OCI-LY7 (cell line): ENCODE measurements at regions not wholly inside any gene's neighbourhood (a gene's known extent, or its start where the extent isn't known, plus 50 kb on each side); places are given as distances from the start of the nearest gene placed in this dataset.

Source experiments
- BruUV-seq: library from RNA; stranded (reverse); fragments of 400-500 nt; replicated peaks from 2 replicates; lab custom pipeline; 2021; lab: Mats Ljungman, UMichigan
- CTCF ChIA-PET: fragments of 300-600 bp; sonication (Branson Sonifier 250); formaldehyde crosslinking; loops from one replicate; lab custom pipeline; 2022; ENCODE audit warnings: antibody characterized with exemption; ENCODE audit not compliant: unreplicated experiment; lab: Charles Lee
- POLR2A ChIA-PET: fragments of 300-600 bp; sonication (Branson Sonifier 250); formaldehyde crosslinking; loops from one replicate; lab custom pipeline; 2022; ENCODE audit warnings: antibody characterized with exemption; lab: Charles Lee
- DNase-seq: peaks from one replicate; pipeline ENCODE4 v3.0.0-alpha.2; 2015; ENCODE audit warnings: low spot score
- H2AFZ ChIP-seq: fragments of 200-600 bp; sonication (generic), shearing (Covaris generic); 2 replicates; pipeline ENCODE4 v1.6.1; 2014; ENCODE audit warnings: mild to moderate bottlenecking, antibody characterized with exemption, low read length, moderate library complexity
- H3K27ac ChIP-seq: fragments of 200-600 bp; sonication (generic); 2 replicates; pipeline ENCODE4 v1.5.1; 2014; ENCODE audit warnings: mixed run types, low read depth, mild to moderate bottlenecking, moderate library complexity, low read length, inconsistent platforms; ENCODE audit not compliant: poor library complexity, severe bottlenecking
- H3K36me3 ChIP-seq: fragments of 200-600 bp; sonication (generic); 2 replicates; pipeline ENCODE4 v1.6.1; 2014; ENCODE audit warnings: mild to moderate bottlenecking, antibody characterized with exemption, low read length, moderate library complexity, mixed read lengths; ENCODE audit not compliant: insufficient read depth
- H3K4me1 ChIP-seq: fragments of 200-600 bp; sonication (generic); 2 replicates; pipeline ENCODE4 v1.5.1; 2014; ENCODE audit warnings: mild to moderate bottlenecking, low read length; ENCODE audit not compliant: insufficient read depth, poor library complexity, severe bottlenecking
- H3K4me2 ChIP-seq: fragments of 200-600 bp; sonication (generic); 2 replicates; pipeline ENCODE4 v1.6.1; 2014; ENCODE audit warnings: mild to moderate bottlenecking, low read length
- H3K4me3 ChIP-seq: fragments of 200-600 bp; sonication (generic); 2 replicates; pipeline ENCODE4 v1.5.1; 2014; ENCODE audit warnings: mild to moderate bottlenecking, low read depth, low read length; ENCODE audit not compliant: poor library complexity, severe bottlenecking
- H3K79me2 ChIP-seq: fragments of 200-600 bp; sonication (generic); 2 replicates; pipeline ENCODE4 v1.6.1; 2016; ENCODE audit warnings: low read depth, mild to moderate bottlenecking, low read length, moderate library complexity, mixed read lengths; ENCODE audit not compliant: insufficient read depth
- H3K9me2 ChIP-seq: fragments of 200-600 bp; sonication (generic); 2 replicates; pipeline ENCODE4 v1.6.1; 2016; ENCODE audit warnings: mild to moderate bottlenecking, low read length, mixed read lengths; ENCODE audit not compliant: insufficient read depth
- H3K9me3 ChIP-seq: fragments of 200-600 bp; sonication (generic); 2 replicates; pipeline ENCODE4 v1.6.1; 2014; ENCODE audit warnings: mild to moderate bottlenecking, mixed run types, low read length, mixed read lengths
- H4K20me1 ChIP-seq: fragments of 200-600 bp; sonication (generic); 2 replicates; pipeline ENCODE4 v1.6.1; 2014; ENCODE audit warnings: mild to moderate bottlenecking, antibody characterized with exemption, low read length, moderate library complexity, mixed read lengths; ENCODE audit not compliant: insufficient read depth
- CTCF ChIP-seq: fragments of 200-600 bp; sonication (generic); conservative IDR thresholded peaks from 2 replicates; pipeline ENCODE4 v1.5.1; 2014; ENCODE audit warnings: mild to moderate bottlenecking, antibody characterized with exemption, low read length, moderate library complexity, mixed read lengths
- EZH2phosphoT487 ChIP-seq: fragments of 200-600 bp; sonication (generic); IDR thresholded peaks from 2 replicates; pipeline ENCODE4 v1.6.1; 2018; ENCODE audit warnings: low read depth, borderline replicate concordance, mild to moderate bottlenecking, mixed run types, antibody characterized with exemption, low read length, moderate library complexity, mixed read lengths
- intact Hi-C: fragments of 100-400 bp; cut with micrococcal nuclease; formaldehyde crosslinking; loops from one replicate; pipeline ENCODE4 v1.10.0; 2022; ENCODE audit not compliant: unreplicated experiment

GRCh38 chr2:121123268-121123667 lies 161.7 kb downstream of the TFCP2L1 start:
- H2AFZ ChIP-seq = no peak overlapping the region
- no peaks in the 10 kb centered on the region for H3K4me1 ChIP-seq
- H3K36me3 ChIP-seq = no peaks in the 10 kb centered on the region
- H3K27ac ChIP-seq = no peak overlapping the region
- DNase-seq = no peak
- H3K9me3 ChIP-seq = no peaks in the 10 kb centered on the region
- CTCF ChIA-PET = no interaction called here
- H3K9me2 ChIP-seq = no peaks in the 10 kb centered on the region
- H3K4me2 ChIP-seq = no peak overlapping the region
- H3K4me3 ChIP-seq = no peak overlapping the region
- no peaks in the 10 kb centered on the region for H3K79me2 ChIP-seq
- no peaks in the 10 kb centered on the region for H4K20me1 ChIP-seq
- intact Hi-C loops = no loop called here
- no peak for TF ChIP-seq CTCF
- no peak for TF ChIP-seq EZH2phosphoT487
- POLR2A ChIA-PET = no interaction called here
- BruUV-seq = no TSS peak

- Histone ChIP-seq H3K9me3 (no peaks in the 10 kb centered on the region), H3K4me1 (no peaks in the 10 kb centered on the region), H3K4me3 (no peak overlapping the region), H3K36me3 (no peaks in the 10 kb centered on the region), H3K4me2 (no peak overlapping the region), H3K79me2 (no peaks in the 10 kb centered on the region), H4K20me1 (no peaks in the 10 kb centered on the region), H3K27ac (no peak overlapping the region), H3K9me2 (no peaks in the 10 kb centered on the region), H2AFZ (no peak overlapping the region)
- CTCF ChIA-PET = no interaction called here
- intact Hi-C loops = no loop called here
- DNase-seq = no peak
- BruUV-seq = no TSS peak
- POLR2A ChIA-PET = interaction anchor here (0.5 kb wide), 1 partner anchor 510 kb away, joined by 3 read pairs; no protein-coding TSS in a partner anchor
- TF ChIP-seq EZH2phosphoT487 (no peak), CTCF (no peak)
These were observed 160.7 kb downstream of the TFCP2L1 start for GRCh38 chr2:121124330-121124729.

- H2AFZ ChIP-seq = no peak overlapping the region
- H4K20me1 ChIP-seq = no peaks in the 10 kb centered on the region
- H3K4me3 ChIP-seq = no peak overlapping the region
- H3K4me1 ChIP-seq = no peaks in the 10 kb centered on the region
- ChIA-PET CTCF (interaction anchor here (0.6 kb wide), 1 partner anchor 212 kb away, joined by 4 read pairs; no protein-coding TSS in a partner anchor), POLR2A (interaction anchor here (0.7 kb wide), 1 partner anchor 417 kb away, joined by 5 read pairs; no protein-coding TSS in a partner anchor)
- BruUV-seq = no TSS peak
- no peaks in the 10 kb centered on the region for H3K36me3 ChIP-seq
- intact Hi-C loops = no loop called here
- no peak overlapping the region for H3K4me2 ChIP-seq
- TF ChIP-seq CTCF (no peak), EZH2phosphoT487 (no peak)
- no peaks in the 10 kb centered on the region for H3K79me2 ChIP-seq
- H3K27ac ChIP-seq = no peak overlapping the region
- no peaks in the 10 kb centered on the region for H3K9me3 ChIP-seq
- DNase-seq = no peak
- H3K9me2 ChIP-seq = no peaks in the 10 kb centered on the region
These were observed 159.7 kb downstream of the TFCP2L1 start for GRCh38 chr2:121125350-121125749.
